H9 (cell line): ENCODE measurements at regions not wholly inside any gene's neighbourhood (a gene's known extent, or its start where the extent isn't known, plus 50 kb on each side); places are given as distances from the start of the nearest gene placed in this dataset.

Experiments
- DNase-seq: peaks from one replicate; pipeline ENCODE4 v3.0.0-alpha.2; 2017
- H2AFZ ChIP-seq: one replicate; pipeline ENCODE4 v1.6.1; 2013; ENCODE audit warnings: mild to moderate bottlenecking, low read length, control low read depth, moderate library complexity
- H2AK5ac ChIP-seq: 2 replicates; pipeline ENCODE4 v1.6.1; 2013; ENCODE audit warnings: low read length, control low read depth, mixed read lengths; ENCODE audit not compliant: insufficient read length
- H2BK120ac ChIP-seq: one replicate; pipeline ENCODE4 v1.6.1; 2013; ENCODE audit warnings: low read depth, mild to moderate bottlenecking, low read length, control low read depth, inconsistent platforms; ENCODE audit not compliant: poor library complexity, severe bottlenecking
- H2BK12ac ChIP-seq: 2 replicates; pipeline ENCODE4 v1.6.1; 2013; ENCODE audit warnings: low read length, control low read depth, mixed read lengths, low read depth; ENCODE audit not compliant: insufficient read length
- H2BK15ac ChIP-seq: 2 replicates; pipeline ENCODE4 v1.6.1; 2013; ENCODE audit warnings: low read depth, low read length, control low read depth
- H2BK20ac ChIP-seq: one replicate; pipeline ENCODE4 v1.6.1; 2013; ENCODE audit warnings: low read depth, mild to moderate bottlenecking, low read length, control low read depth, inconsistent platforms; ENCODE audit not compliant: poor library complexity, severe bottlenecking
- H2BK5ac ChIP-seq: 2 replicates; pipeline ENCODE4 v1.6.1; 2013; ENCODE audit warnings: low read length, control low read depth, mixed read lengths; ENCODE audit not compliant: insufficient read length
- H3K14ac ChIP-seq: 2 replicates; pipeline ENCODE4 v1.6.1; 2013; ENCODE audit warnings: low read length, control low read depth; ENCODE audit not compliant: insufficient read depth
- H3K18ac ChIP-seq: 2 replicates; pipeline ENCODE4 v1.6.1; 2013; ENCODE audit warnings: low read depth, mild to moderate bottlenecking, mixed read lengths, low read length, control low read depth; ENCODE audit not compliant: insufficient read length
- H3K23ac ChIP-seq: 2 replicates; pipeline ENCODE4 v1.6.1; 2013; ENCODE audit warnings: low read length, control low read depth, mixed read lengths, low read depth; ENCODE audit not compliant: insufficient read length
- H3K23me2 ChIP-seq: 2 replicates; pipeline ENCODE4 v1.6.1; 2013; ENCODE audit warnings: low read depth, mild to moderate bottlenecking, mixed read lengths, low read length, control low read depth; ENCODE audit not compliant: insufficient read length, poor library complexity, severe bottlenecking
- H3K27ac ChIP-seq: 2 replicates; pipeline ENCODE4 v1.5.1; 2013; ENCODE audit warnings: low read length, control low read depth, mixed read lengths, low read depth; ENCODE audit not compliant: insufficient read length
- H3K27me3 ChIP-seq: 2 replicates; pipeline ENCODE4 v1.6.1; 2013; ENCODE audit warnings: low read length, control low read depth, inconsistent platforms; ENCODE audit not compliant: insufficient read depth
- H3K4ac ChIP-seq: 2 replicates; pipeline ENCODE4 v1.6.1; 2013; ENCODE audit warnings: low read depth, mild to moderate bottlenecking, control low read depth, inconsistent platforms, low read length, moderate library complexity
- H3K4me1 ChIP-seq: 2 replicates; pipeline ENCODE4 v1.6.1; 2013; ENCODE audit warnings: low read length, control low read depth, inconsistent platforms; ENCODE audit not compliant: insufficient read depth
- H3K4me2 ChIP-seq: 2 replicates; pipeline ENCODE4 v1.6.1; 2013; ENCODE audit warnings: low read length, control low read depth, mixed read lengths; ENCODE audit not compliant: insufficient read length, insufficient read depth
- H3K56ac ChIP-seq: 2 replicates; pipeline ENCODE4 v1.6.1; 2013; ENCODE audit warnings: low read depth, mild to moderate bottlenecking, mixed read lengths, low read length, control low read depth; ENCODE audit not compliant: insufficient read length
- H3K79me1 ChIP-seq: 2 replicates; pipeline ENCODE4 v1.6.1; 2013; ENCODE audit warnings: low read depth, mild to moderate bottlenecking, moderate library complexity, low read length, control low read depth, inconsistent platforms; ENCODE audit not compliant: insufficient read depth, poor library complexity, severe bottlenecking
- H3K79me2 ChIP-seq: 2 replicates; pipeline ENCODE4 v1.6.1; 2013; ENCODE audit warnings: low read length, control low read depth, inconsistent platforms; ENCODE audit not compliant: insufficient read depth
- H3K9ac ChIP-seq: 2 replicates; pipeline ENCODE4 v1.6.1; 2013; ENCODE audit warnings: low read length, control low read depth, mixed read lengths; ENCODE audit not compliant: insufficient read length; ENCODE audit errors: extremely low read depth
- H3K9me3 ChIP-seq: one replicate; pipeline ENCODE4 v1.6.1; 2013; ENCODE audit warnings: low read depth, low read length, inconsistent platforms; ENCODE audit not compliant: control insufficient read depth
- H3T11ph ChIP-seq: one replicate; pipeline ENCODE4 v1.6.1; 2013; ENCODE audit warnings: mild to moderate bottlenecking, low read length, control low read depth, inconsistent platforms
- H4K20me1 ChIP-seq: one replicate; pipeline ENCODE4 v1.6.1; 2013; ENCODE audit not compliant: control insufficient read depth, insufficient read length, insufficient read depth
- H4K5ac ChIP-seq: 2 replicates; pipeline ENCODE4 v1.6.1; 2013; ENCODE audit warnings: low read depth, mild to moderate bottlenecking, mixed read lengths, low read length, control low read depth; ENCODE audit not compliant: insufficient read length
- H4K8ac ChIP-seq: replicated peaks from 2 replicates; pipeline ENCODE4 v1.6.1; 2013; ENCODE audit warnings: low read length, control low read depth, mixed read lengths, low read depth; ENCODE audit not compliant: insufficient read length
- H4K91ac ChIP-seq: 2 replicates; pipeline ENCODE4 v1.6.1; 2013; ENCODE audit warnings: low read depth, mild to moderate bottlenecking, moderate library complexity, mixed read lengths, low read length, control low read depth; ENCODE audit not compliant: insufficient read length
- H3K27ac Mint-ChIP-seq, 3 experiments: 2 replicates in 2 of 3; 3 replicates in 1 of 3; pipeline ENCODE4 v1.8.0; 2020 to 2021; ENCODE audit warnings: mixed read lengths in 3 of 3, mild to moderate bottlenecking in 1 of 3, moderate library complexity in 1 of 3
- H3K27me3 Mint-ChIP-seq: 2 replicates; pipeline ENCODE4 v1.8.0; 2021; ENCODE audit warnings: low read depth, mild to moderate bottlenecking, moderate library complexity, mixed read lengths
- H3K36me3 Mint-ChIP-seq, 3 experiments: 2 replicates in 2 of 3; 3 replicates in 1 of 3; pipeline ENCODE4 v1.8.0; 2020 to 2021; ENCODE audit warnings: low read depth in 3 of 3, mixed read lengths in 3 of 3; ENCODE audit not compliant: insufficient read depth in 1 of 3
- H3K4me1 Mint-ChIP-seq, 2 experiments: 2 replicates each; pipeline ENCODE4 v1.8.0; 2020; ENCODE audit warnings: mixed read lengths in 2 of 2
- H3K4me3 Mint-ChIP-seq, 2 experiments: 2 replicates in 1 of 2; 3 replicates in 1 of 2; pipeline ENCODE4 v1.8.0; 2020 to 2021; ENCODE audit warnings: mild to moderate bottlenecking in 2 of 2, mixed read lengths in 2 of 2, moderate library complexity in 1 of 2
- H3K9me3 Mint-ChIP-seq, 2 experiments: 2 replicates in 1 of 2; 3 replicates in 1 of 2; pipeline ENCODE4 v1.8.0; 2020; ENCODE audit warnings: mild to moderate bottlenecking in 2 of 2, mixed read lengths in 2 of 2, moderate library complexity in 1 of 2
- WGBS: extraction: QIAGEN DNeasy Blood & Tissue Kit; methylation state at CpG from one replicate; pipeline ENCODE4 v1.1.7; 2013; ENCODE audit warnings: missing lambda C conversion rate, low lambda C conversion rate, mixed read lengths; ENCODE audit not compliant: insufficient read length; ENCODE audit errors: extremely low coverage; 5-methylcytosine and 5-hydroxymethylcytosine counted together
- TF ChIP-seq, protein P1 (sequence below): fragments of 200-600 bp; sonication (generic); conservative IDR thresholded peaks from 3 replicates; pipeline ENCODE4 v1.8.0; 2021; ENCODE audit warnings: antibody characterized with exemption, mild to moderate bottlenecking

GRCh38 chr14:85233756-85234155 is 296.2 kb upstream of the FLRT2 start:
- no peaks in the 10 kb centered on the region for H3K9me3 ChIP-seq
- H3K4me1 ChIP-seq = no peaks in the 10 kb centered on the region
- no peak overlapping the region for H3K27ac ChIP-seq
- H3K18ac ChIP-seq = no peak overlapping the region
- H4K5ac ChIP-seq = no peak overlapping the region
- H2BK20ac ChIP-seq = no peak overlapping the region
- H3K14ac ChIP-seq = no peak overlapping the region
- no peak overlapping the region for H2AK5ac ChIP-seq
- no peaks in the 10 kb centered on the region for H3K23me2 ChIP-seq
- Mint-ChIP-seq H3K4me3 (no peak overlapping the region), H3K9me3 (peaks cover 5 to 7% of the 10 kb centered on the region in 2 experiments; a peak in 3 of 5 replicates), H3K4me1 (peaks cover 7% of the 10 kb centered on the region in 2 experiments), H3K27me3 (no peaks in the 10 kb centered on the region), H3K36me3 (peaks cover 0 to 6% (median 0%) of the 10 kb centered on the region in 3 experiments; a peak in 2 of 7 replicates), H3K27ac (peak overlapping the region in 1 of 3 experiments; percentile 45; a peak in 1 of 7 replicates)
- no CpG with 5 or more reads among the region's 12 CpGs for WGBS
- no peak overlapping the region for H2BK5ac ChIP-seq
- no peak overlapping the region for H2BK120ac ChIP-seq
- no peak overlapping the region for H4K8ac ChIP-seq
- no peak for DNase-seq
- H3K27me3 ChIP-seq = no peaks in the 10 kb centered on the region
- H2BK12ac ChIP-seq = no peak overlapping the region
- no peak overlapping the region for H3K23ac ChIP-seq
- H4K20me1 ChIP-seq = no peaks in the 10 kb centered on the region
- H3T11ph ChIP-seq = no peak overlapping the region
- no peak overlapping the region for H3K4me2 ChIP-seq
- H2BK15ac ChIP-seq = no peak overlapping the region
- H3K79me2 ChIP-seq = no peaks in the 10 kb centered on the region
- H3K56ac ChIP-seq = no peak overlapping the region
- no peaks in the 10 kb centered on the region for H3K79me1 ChIP-seq
- no peak overlapping the region for H2AFZ ChIP-seq
- H3K9ac ChIP-seq = no peak overlapping the region
- no peak overlapping the region for H3K4ac ChIP-seq
- H4K91ac ChIP-seq = no peak overlapping the region
- TF ChIP-seq, protein P1, sequence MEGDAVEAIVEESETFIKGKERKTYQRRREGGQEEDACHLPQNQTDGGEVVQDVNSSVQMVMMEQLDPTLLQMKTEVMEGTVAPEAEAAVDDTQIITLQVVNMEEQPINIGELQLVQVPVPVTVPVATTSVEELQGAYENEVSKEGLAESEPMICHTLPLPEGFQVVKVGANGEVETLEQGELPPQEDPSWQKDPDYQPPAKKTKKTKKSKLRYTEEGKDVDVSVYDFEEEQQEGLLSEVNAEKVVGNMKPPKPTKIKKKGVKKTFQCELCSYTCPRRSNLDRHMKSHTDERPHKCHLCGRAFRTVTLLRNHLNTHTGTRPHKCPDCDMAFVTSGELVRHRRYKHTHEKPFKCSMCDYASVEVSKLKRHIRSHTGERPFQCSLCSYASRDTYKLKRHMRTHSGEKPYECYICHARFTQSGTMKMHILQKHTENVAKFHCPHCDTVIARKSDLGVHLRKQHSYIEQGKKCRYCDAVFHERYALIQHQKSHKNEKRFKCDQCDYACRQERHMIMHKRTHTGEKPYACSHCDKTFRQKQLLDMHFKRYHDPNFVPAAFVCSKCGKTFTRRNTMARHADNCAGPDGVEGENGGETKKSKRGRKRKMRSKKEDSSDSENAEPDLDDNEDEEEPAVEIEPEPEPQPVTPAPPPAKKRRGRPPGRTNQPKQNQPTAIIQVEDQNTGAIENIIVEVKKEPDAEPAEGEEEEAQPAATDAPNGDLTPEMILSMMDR = no peak
